CD14-positive monocyte (primary cell): ENCODE measurements at regions not wholly inside any gene's neighbourhood (a gene's known extent, or its start where the extent isn't known, plus 50 kb on each side); places are given as distances from the start of the nearest gene placed in this dataset.

Experiments
- DNase-seq, 3 donors: peaks; one replicate each; pipeline ENCODE4 v3.0.0-alpha.2; 2011 to 2022
- H2AFZ ChIP-seq: 2 replicates; pipeline ENCODE4 v1.6.0; 2012; ENCODE audit warnings: mild to moderate bottlenecking, low read depth, low read length, inconsistent platforms; ENCODE audit not compliant: insufficient read depth, poor library complexity, severe bottlenecking
- H3K27ac ChIP-seq, 2 donors: 1 replicate in 1 of 2; 2 replicates in 1 of 2; pipeline ENCODE4 v1.5.1; 2012 to 2013; ENCODE audit warnings: low read length in 2 of 2, control low read depth in 1 of 2, inconsistent platforms in 1 of 2, low read depth in 1 of 2, mild to moderate bottlenecking in 1 of 2
- H3K27me3 ChIP-seq, 2 donors: one replicate each; pipeline versions ENCODE4 v1.6.0 to v1.6.1; 2011 to 2013; ENCODE audit warnings: low read length in 2 of 2; ENCODE audit not compliant: control insufficient read depth in 2 of 2, insufficient read depth in 2 of 2
- H3K36me3 ChIP-seq, 2 donors: replicated peaks in 1 of 2; 1 replicate in 1 of 2; 2 replicates in 1 of 2; pipeline versions ENCODE4 v1.5.1 to v1.6.1; 2012 to 2013; ENCODE audit warnings: low read length in 2 of 2, control low read depth in 1 of 2, inconsistent platforms in 1 of 2, mild to moderate bottlenecking in 1 of 2; ENCODE audit not compliant: insufficient read depth in 2 of 2, control insufficient read depth in 1 of 2
- H3K4me1 ChIP-seq, 2 donors: 1 replicate in 1 of 2; 2 replicates in 1 of 2; pipeline versions ENCODE4 v1.5.1 to v1.6.1; 2012 to 2013; ENCODE audit warnings: low read length in 2 of 2, control low read depth in 1 of 2, inconsistent platforms in 1 of 2, mild to moderate bottlenecking in 1 of 2, moderate library complexity in 1 of 2; ENCODE audit not compliant: insufficient read depth in 2 of 2, control insufficient read depth in 1 of 2
- H3K4me2 ChIP-seq: replicated peaks from 2 replicates; pipeline ENCODE3; 2012; ENCODE audit warnings: low read length, moderate library complexity, mild to moderate bottlenecking; ENCODE audit not compliant: poor library complexity, severe bottlenecking; ENCODE audit errors: extremely low read depth
- H3K4me3 ChIP-seq, 3 experiments: fragments of 200-600 bp in 1 of 3; sonication (generic) in 1 of 3; replicated peaks in 1 of 3; 1 replicate in 2 of 3; 2 replicates in 1 of 3; pipeline ENCODE4 v1.5.1; 2011 to 2013; ENCODE audit warnings: low read length in 3 of 3, mild to moderate bottlenecking in 3 of 3, control low read depth in 2 of 3, low read depth in 2 of 3, inconsistent platforms in 1 of 3, moderate library complexity in 1 of 3
- H3K79me2 ChIP-seq: 2 replicates; pipeline ENCODE4 v1.6.0; 2012; ENCODE audit warnings: mild to moderate bottlenecking, control low read depth, inconsistent platforms, low read length, moderate library complexity; ENCODE audit not compliant: insufficient read depth
- H3K9ac ChIP-seq: 2 replicates; pipeline ENCODE4 v1.6.0; 2017; ENCODE audit warnings: low read length, mild to moderate bottlenecking; ENCODE audit not compliant: insufficient read depth, poor library complexity, severe bottlenecking
- H3K9me3 ChIP-seq, 2 donors: replicated peaks in 1 of 2; 1 replicate in 1 of 2; 2 replicates in 1 of 2; pipeline versions ENCODE4 v1.5.1 to v1.6.1; 2012 to 2013; ENCODE audit warnings: low read length in 2 of 2, control low read depth in 1 of 2; ENCODE audit not compliant: control insufficient read depth in 1 of 2, insufficient read depth in 1 of 2
- H4K20me1 ChIP-seq: 2 replicates; pipeline ENCODE4 v1.6.0; 2012; ENCODE audit warnings: mild to moderate bottlenecking, low read length, control low read depth, moderate library complexity; ENCODE audit not compliant: insufficient read depth
- H3K27ac Mint-ChIP-seq, 7 donors: one replicate each; pipeline ENCODE4 v1.8.0; 2020; ENCODE audit warnings: mild to moderate bottlenecking in 7 of 7, mixed read lengths in 7 of 7, moderate library complexity in 6 of 7, inconsistent platforms in 2 of 7
- H3K27me3 Mint-ChIP-seq, 3 donors: one replicate each; pipeline ENCODE4 v1.8.0; 2021 to 2022; ENCODE audit warnings: low read depth in 3 of 3, mild to moderate bottlenecking in 3 of 3, mixed read lengths in 3 of 3, moderate library complexity in 3 of 3, inconsistent platforms in 1 of 3
- H3K36me3 Mint-ChIP-seq, 2 donors: one replicate each; pipeline ENCODE4 v1.8.0; 2020; ENCODE audit warnings: mixed read lengths in 2 of 2, inconsistent platforms in 1 of 2, mild to moderate bottlenecking in 1 of 2
- H3K4me1 Mint-ChIP-seq: one replicate; pipeline ENCODE4 v1.8.0; 2020; ENCODE audit warnings: mild to moderate bottlenecking, mixed read lengths
- H3K4me3 Mint-ChIP-seq, 2 donors: one replicate each; pipeline ENCODE4 v1.8.0; 2020; ENCODE audit warnings: mild to moderate bottlenecking in 2 of 2, mixed read lengths in 2 of 2, moderate library complexity in 1 of 2
- H3K9me3 Mint-ChIP-seq, 7 donors: one replicate each; pipeline ENCODE4 v1.8.0; 2020 to 2022; ENCODE audit warnings: mixed read lengths in 7 of 7, mild to moderate bottlenecking in 6 of 7, moderate library complexity in 6 of 7, inconsistent platforms in 2 of 7
- CTCF ChIP-seq: fragments of 200-600 bp; IDR thresholded peaks from one replicate; pipeline ENCODE4 v1.8.0; 2022; ENCODE audit warnings: antibody characterized with exemption, mild to moderate bottlenecking
- WGBS: methylation state at CpG from one replicate; pipeline ENCODE4 v1.1.5; 2013; ENCODE audit warnings: missing lambda C conversion rate; ENCODE audit not compliant: insufficient coverage; 5-methylcytosine and 5-hydroxymethylcytosine counted together
- intact Hi-C, 2 donors: fragments of 100-400 bp; cut with micrococcal nuclease; formaldehyde crosslinking; loops; one replicate each; pipeline versions ENCODE4 v1.15.0 to v1.15.1; 2023

GRCh38 chr14:66000766-66001165, 485.4 kb upstream of the CCDC196 start:
- peaks cover 0 to 5% (median 1%) of the 10 kb centered on the region in 3 donors for H3K27me3 Mint-ChIP-seq
- no peak overlapping the region for H3K4me3 ChIP-seq
- H3K9me3 Mint-ChIP-seq: peaks cover 21 to 44% (median 32%) of the 10 kb centered on the region in 7 donors
- H3K4me1 ChIP-seq: no peaks in the 10 kb centered on the region
- H3K4me3 Mint-ChIP-seq: no peak overlapping the region
- peaks cover 0 to 27% of the 10 kb centered on the region in 2 donors for H3K9me3 ChIP-seq
- no peaks in the 10 kb centered on the region for H3K36me3 Mint-ChIP-seq
- no peaks in the 10 kb centered on the region for H3K4me1 Mint-ChIP-seq
- no peak overlapping the region for H3K27ac Mint-ChIP-seq
- H3K36me3 ChIP-seq: no peaks in the 10 kb centered on the region
- no peak for DNase-seq
- no peak overlapping the region for H3K4me2 ChIP-seq
- H3K9ac ChIP-seq: no peak overlapping the region
- TF ChIP-seq CTCF: no peak
- no peaks in the 10 kb centered on the region for H4K20me1 ChIP-seq
- no peaks in the 10 kb centered on the region for H3K27me3 ChIP-seq
- H3K79me2 ChIP-seq: no peaks in the 10 kb centered on the region
- no peak overlapping the region for H2AFZ ChIP-seq
- no peak overlapping the region for H3K27ac ChIP-seq
- no CpG with 5 or more reads among the region's 1 CpG for WGBS
- intact Hi-C loops: no loop called here

GRCh38 chr14:66001356-66001755, 484.8 kb upstream of the CCDC196 start:
- Histone ChIP-seq H2AFZ (no peak overlapping the region), H3K4me3 (no peak overlapping the region), H3K4me1 (no peaks in the 10 kb centered on the region), H3K9ac (no peak overlapping the region), H3K4me2 (no peak overlapping the region), H3K79me2 (no peaks in the 10 kb centered on the region), H4K20me1 (no peaks in the 10 kb centered on the region), H3K27ac (no peak overlapping the region), H3K36me3 (no peaks in the 10 kb centered on the region), H3K27me3 (no peaks in the 10 kb centered on the region), H3K9me3 (peaks cover 0 to 27% of the 10 kb centered on the region in 2 donors)
- DNase-seq: no peak
- no peak overlapping the region for H3K4me3 Mint-ChIP-seq
- WGBS: no CpG with 5 or more reads among the region's 2 CpGs
- no peaks in the 10 kb centered on the region for H3K4me1 Mint-ChIP-seq
- H3K9me3 Mint-ChIP-seq: peaks cover 21 to 44% (median 32%) of the 10 kb centered on the region in 7 donors
- no peak overlapping the region for H3K27ac Mint-ChIP-seq
- H3K36me3 Mint-ChIP-seq: no peaks in the 10 kb centered on the region
- intact Hi-C loops: no loop called here
- TF ChIP-seq CTCF: no peak
- H3K27me3 Mint-ChIP-seq: peaks cover 0 to 5% (median 1%) of the 10 kb centered on the region in 3 donors
